H1 (cell line): ENCODE measurements at regions not wholly inside any gene's neighbourhood (a gene's known extent, or its start where the extent isn't known, plus 50 kb on each side); places are given as distances from the start of the nearest gene placed in this dataset.

ENCODE experiments used
- CTCF ChIA-PET: fragments of 300-600 bp; sonication (Branson Sonifier 250); formaldehyde crosslinking; loops from one replicate; lab custom pipeline; 2021; ENCODE audit not compliant: partially characterized antibody; lab: Charles Lee
- POLR2A ChIA-PET: fragments of 300-600 bp; sonication (Branson Sonifier 250); formaldehyde crosslinking; loops from one replicate; lab custom pipeline; 2021; ENCODE audit warnings: inconsistent platforms; ENCODE audit not compliant: partially characterized antibody; lab: Charles Lee
- DNase-seq, 2 experiments: peaks; one replicate each; pipeline versions ENCODE4 v3.0.0 to v3.0.0-alpha.2; 2010 to 2022; ENCODE audit warnings: low spot score in 2 of 2, low read depth in 1 of 2, mixed read lengths in 1 of 2
- FAIRE-seq: peaks from 2 replicates; lab custom pipeline; 2011; peaks lifted over from hg19 to GRCh38; lab: Jason Lieb, UNC
- H2AFZ ChIP-seq: 2 replicates; pipeline ENCODE4 v1.8.1; 2012; ENCODE audit warnings: low read length, inconsistent platforms
- H2AK5ac ChIP-seq: 2 replicates; pipeline ENCODE4 v1.6.1; 2013; ENCODE audit warnings: low read depth, low read length
- H2BK120ac ChIP-seq: replicated peaks from 2 replicates; pipeline ENCODE3; 2013; ENCODE audit warnings: low read depth, low read length, inconsistent platforms
- H2BK12ac ChIP-seq: 2 replicates; pipeline ENCODE4 v1.6.1; 2013; ENCODE audit warnings: low read depth, low read length
- H2BK15ac ChIP-seq: 2 replicates; pipeline ENCODE4 v1.6.1; 2013; ENCODE audit warnings: low read length
- H2BK20ac ChIP-seq: 2 replicates; pipeline ENCODE4 v1.6.1; 2013; ENCODE audit warnings: low read length
- H2BK5ac ChIP-seq: 2 replicates; pipeline ENCODE4 v1.6.1; 2013; ENCODE audit warnings: low read depth, low read length
- H3K14ac ChIP-seq: 2 replicates; pipeline ENCODE4 v1.6.1; 2013; ENCODE audit warnings: inconsistent platforms; ENCODE audit not compliant: insufficient read length
- H3K18ac ChIP-seq: 2 replicates; pipeline ENCODE4 v1.6.1; 2013; ENCODE audit warnings: low read length; ENCODE audit errors: extremely low read depth
- H3K23ac ChIP-seq: 2 replicates; pipeline ENCODE4 v1.6.1; 2013; ENCODE audit warnings: inconsistent platforms; ENCODE audit not compliant: insufficient read length
- H3K23me2 ChIP-seq: 2 replicates; pipeline ENCODE4 v1.6.1; 2013; ENCODE audit warnings: low read depth, low read length
- H3K27ac ChIP-seq: 2 replicates; pipeline ENCODE4 v1.6.1; 2011; ENCODE audit warnings: low read depth, low read length, inconsistent platforms
- H3K27me3 ChIP-seq, 4 experiments: replicated peaks in 1 of 4; 1 replicate in 1 of 4; 2 replicates in 3 of 4; pipeline versions ENCODE4 v1.6.1 to v1.8.1; 2011 to 2013; ENCODE audit warnings: low read length in 3 of 4, mild to moderate bottlenecking in 3 of 4, inconsistent platforms in 2 of 4, mixed read lengths in 2 of 4, moderate library complexity in 1 of 4; ENCODE audit not compliant: control insufficient read depth in 3 of 4, insufficient read depth in 3 of 4; ENCODE audit errors: extremely low read depth in 1 of 4
- H3K36me3 ChIP-seq, 4 experiments: 2 replicates each; pipeline versions ENCODE4 v1.6.1 to v1.8.1; 2011 to 2013; ENCODE audit warnings: mild to moderate bottlenecking in 4 of 4, low read length in 3 of 4, moderate library complexity in 2 of 4, control low read depth in 1 of 4, inconsistent platforms in 1 of 4; ENCODE audit not compliant: insufficient read depth in 4 of 4, control insufficient read depth in 2 of 4
- H3K4ac ChIP-seq: replicated peaks from 2 replicates; pipeline ENCODE3; 2013; ENCODE audit warnings: low read length, low read depth, mixed read lengths, inconsistent platforms; ENCODE audit not compliant: insufficient read length
- H3K4me1 ChIP-seq, 4 experiments: replicated peaks in 1 of 4; 1 replicate in 1 of 4; 2 replicates in 3 of 4; pipeline versions ENCODE4 v1.6.1 to v1.8.1; 2011 to 2013; ENCODE audit warnings: low read length in 3 of 4, inconsistent platforms in 2 of 4, mixed read lengths in 1 of 4; ENCODE audit not compliant: insufficient read depth in 4 of 4, control insufficient read depth in 3 of 4
- H3K4me2 ChIP-seq, 2 experiments: 2 replicates each; pipeline versions ENCODE4 v1.6.1 to v1.8.1; 2011 to 2013; ENCODE audit warnings: low read depth in 2 of 2, low read length in 2 of 2, control low read depth in 1 of 2, inconsistent platforms in 1 of 2, mild to moderate bottlenecking in 1 of 2; ENCODE audit not compliant: insufficient read depth in 1 of 2
- H3K4me3 ChIP-seq, 4 experiments: fragments of 200-600, 300-600 bp in 1 of 4; sonication (generic), shearing (Covaris generic), sonication (Bioruptor Twin) in 1 of 4; 2 replicates each; pipeline versions ENCODE4 v1.5.1 to v1.8.1; 2011 to 2016; ENCODE audit warnings: low read length in 4 of 4, low read depth in 3 of 4, control low read depth in 2 of 4, inconsistent platforms in 2 of 4, mild to moderate bottlenecking in 2 of 4, mixed read lengths in 1 of 4, moderate library complexity in 1 of 4; ENCODE audit not compliant: insufficient read depth in 2 of 4; ENCODE audit errors: extremely low read depth in 1 of 4
- H3K56ac ChIP-seq: replicated peaks from 2 replicates; pipeline ENCODE3; 2013; ENCODE audit warnings: low read depth, mild to moderate bottlenecking, mixed read lengths, low read length, inconsistent platforms; ENCODE audit not compliant: insufficient read length
- H3K79me1 ChIP-seq: 2 replicates; pipeline ENCODE4 v1.6.1; 2013; ENCODE audit warnings: low read depth, low read length, control low read depth
- H3K79me2 ChIP-seq, 2 experiments: 2 replicates each; pipeline versions ENCODE4 v1.6.1 to v1.8.1; 2012 to 2013; ENCODE audit warnings: low read length in 2 of 2, mild to moderate bottlenecking in 2 of 2, inconsistent platforms in 1 of 2; ENCODE audit not compliant: insufficient read depth in 2 of 2, control insufficient read depth in 1 of 2
- H3K9ac ChIP-seq, 4 experiments: replicated peaks in 1 of 4; 1 replicate in 1 of 4; 2 replicates in 3 of 4; pipeline versions ENCODE4 v1.6.1 to v1.8.1; 2011 to 2013; ENCODE audit warnings: low read depth in 3 of 4, low read length in 3 of 4, control low read depth in 2 of 4, mild to moderate bottlenecking in 2 of 4, moderate library complexity in 2 of 4, inconsistent platforms in 1 of 4; ENCODE audit errors: extremely low read depth in 1 of 4
- H3K9me3 ChIP-seq, 2 experiments: 2 replicates each; pipeline versions ENCODE4 v1.6.1 to v1.8.1; 2012 to 2013; ENCODE audit warnings: mild to moderate bottlenecking in 2 of 2, moderate library complexity in 2 of 2, control low read depth in 1 of 2, inconsistent platforms in 1 of 2, low read depth in 1 of 2, low read length in 1 of 2, mixed read lengths in 1 of 2; ENCODE audit not compliant: insufficient read depth in 2 of 2
- H4K20me1 ChIP-seq, 2 experiments: replicated peaks in 1 of 2; 2 replicates each; pipeline versions ENCODE3 to v1.8.1; 2011 to 2013; ENCODE audit warnings: inconsistent platforms in 2 of 2, low read length in 2 of 2, mild to moderate bottlenecking in 1 of 2; ENCODE audit not compliant: insufficient read depth in 2 of 2, control insufficient read depth in 1 of 2
- H4K5ac ChIP-seq: 2 replicates; pipeline ENCODE4 v1.6.1; 2013; ENCODE audit warnings: low read length, low read depth, mixed read lengths, inconsistent platforms; ENCODE audit not compliant: insufficient read length
- H4K8ac ChIP-seq: 2 replicates; pipeline ENCODE4 v1.8.0; 2013; ENCODE audit warnings: mild to moderate bottlenecking, moderate library complexity, low read length, inconsistent platforms; ENCODE audit not compliant: insufficient read depth; ENCODE audit errors: extremely low read depth
- H4K91ac ChIP-seq: replicated peaks from 2 replicates; pipeline ENCODE3; 2013; ENCODE audit warnings: low read length, mixed read lengths, inconsistent platforms; ENCODE audit not compliant: insufficient read length
- JUND ChIP-seq: IDR thresholded peaks from 2 replicates; pipeline ENCODE4 v1.6.1; 2011; ENCODE audit warnings: mild to moderate bottlenecking, improper control_type of control experiment, low read length
- SP1 ChIP-seq: IDR thresholded peaks from 2 replicates; pipeline ENCODE4 v1.6.1; 2011; ENCODE audit warnings: low read depth, low read length
- WGBS, 2 experiments: shearing (Covaris generic) in 1 of 2; methylation state at CpG; one replicate each; pipeline versions ENCODE4 v1.1.6 to v1.1.7; 2013 to 2015; ENCODE audit warnings: low lambda C conversion rate in 2 of 2, mixed read lengths in 2 of 2, inconsistent platforms in 1 of 2, low coverage in 1 of 2, missing lambda C conversion rate in 1 of 2; ENCODE audit not compliant: insufficient replicate concordance in 2 of 2, insufficient coverage in 1 of 2, insufficient read length in 1 of 2; ENCODE audit errors: extremely low coverage in 1 of 2, missing lambda C conversion rate in 1 of 2; 5-methylcytosine and 5-hydroxymethylcytosine counted together

- no peak overlapping the region for H2BK20ac ChIP-seq
- H4K91ac ChIP-seq: no peak overlapping the region
- H3K23me2 ChIP-seq: no peaks in the 10 kb centered on the region
- H3K79me2 ChIP-seq: no peaks in the 10 kb centered on the region
- ChIA-PET POLR2A (no interaction called here), CTCF (no interaction called here)
- FAIRE-seq (no peak), DNase-seq (peak in 1 of 2 experiments; percentile 3)
- no peak overlapping the region for H4K8ac ChIP-seq
- H3K27me3 ChIP-seq: no peaks in the 10 kb centered on the region
- H3K23ac ChIP-seq: no peak overlapping the region
- H2AFZ ChIP-seq: no peak overlapping the region
- H2BK120ac ChIP-seq: no peak overlapping the region
- no peak overlapping the region for H3K18ac ChIP-seq
- no peaks in the 10 kb centered on the region for H4K20me1 ChIP-seq
- H3K14ac ChIP-seq: no peak overlapping the region
- H3K9ac ChIP-seq: no peak overlapping the region
- peak overlapping the region in 1 of 2 experiments; percentile 14; a peak in 1 of 4 replicates for H3K4me2 ChIP-seq
- H2BK15ac ChIP-seq: no peak overlapping the region
- H3K4me1 ChIP-seq: no peaks in the 10 kb centered on the region
- TF ChIP-seq SP1 (no peak), JUND (0 out of 2 replicates have a peak, but pooled peaks have one; percentile 11)
- no peaks in the 10 kb centered on the region for H3K36me3 ChIP-seq
- 71% methylated on average over 2 of the region's 2 CpGs; no CpG with 5 or more reads in 1 of the 2 experiments for WGBS, 2 experiments
- H2AK5ac ChIP-seq: no peak overlapping the region
- no peak overlapping the region for H4K5ac ChIP-seq
- no peak overlapping the region for H3K4ac ChIP-seq
- no peaks in the 10 kb centered on the region for H3K79me1 ChIP-seq
- no peaks in the 10 kb centered on the region for H3K9me3 ChIP-seq
- H2BK12ac ChIP-seq: no peak overlapping the region
- H3K27ac ChIP-seq: no peak overlapping the region
- H3K4me3 ChIP-seq: no peak overlapping the region
- no peak overlapping the region for H3K56ac ChIP-seq
- no peak overlapping the region for H2BK5ac ChIP-seq
Observed at GRCh38 chr13:65292488-65292901, 1937.6 kb downstream of the PCDH9 start.
